ENCODE measurements at regions not wholly inside any gene's neighbourhood (a gene's known extent, or its start where the extent isn't known, plus 50 kb on each side); places are given as distances from the start of the nearest gene placed in this dataset.
A peak's percentile ranks its signal among the peaks of the same experiment; 100 is the strongest.

- no peak for DNase-seq (ENCODE audit: low read depth)
These were observed 92.8 kb upstream of the SEPTIN5 start for GRCh38 chr22:19621373-19622060.

GRCh38 chr22:19622061-19622441, 92.3 kb upstream of the SEPTIN5 start:
- no peak for DNase-seq (ENCODE audit: low read depth)

- no peak for DNase-seq (ENCODE audit: low read depth)
These were observed 88.8 kb upstream of the SEPTIN5 start for GRCh38 chr22:19625331-19626041.

GRCh38 chr22:19626042-19626587, 88.2 kb upstream of the SEPTIN5 start:
- no peak for DNase-seq (ENCODE audit: low read depth)

- no peak for DNase-seq (ENCODE audit: low read depth)
These were observed 87.6 kb upstream of the SEPTIN5 start for GRCh38 chr22:19626666-19627065.

GRCh38 chr22:19628038-19628776, 86.1 kb upstream of the SEPTIN5 start:
- DNase-seq (ENCODE audit: low read depth) = no peak

- DNase-seq (ENCODE audit: low read depth) = no peak
These were observed 85.0 kb upstream of the SEPTIN5 start for GRCh38 chr22:19629331-19629719.

GRCh38 chr22:19629720-19630419, 84.4 kb upstream of the SEPTIN5 start:
- DNase-seq (ENCODE audit: low read depth) = peak; percentile 76

GRCh38 chr22:19630614-19631013, 83.7 kb upstream of the SEPTIN5 start:
- DNase-seq (ENCODE audit: low read depth) = no peak

- no peak for DNase-seq (ENCODE audit: low read depth)
These were observed 82.2 kb upstream of the SEPTIN5 start for GRCh38 chr22:19631899-19632667.

GRCh38 chr22:19632668-19633148, 81.6 kb upstream of the SEPTIN5 start:
- no peak for DNase-seq (ENCODE audit: low read depth)

- DNase-seq (ENCODE audit: low read depth) = no peak
These were observed 79.9 kb upstream of the SEPTIN5 start for GRCh38 chr22:19634226-19634975.

- DNase-seq (ENCODE audit: low read depth) = no peak
These were observed 78.7 kb upstream of the SEPTIN5 start for GRCh38 chr22:19635644-19636043.

GRCh38 chr22:19636696-19637407, 77.5 kb upstream of the SEPTIN5 start:
- DNase-seq (ENCODE audit: low read depth) = no peak

- DNase-seq (ENCODE audit: low read depth) = no peak
These were observed 76.7 kb upstream of the SEPTIN5 start for GRCh38 chr22:19637408-19638281.

GRCh38 chr22:19638282-19639015, 75.9 kb upstream of the SEPTIN5 start:
- DNase-seq (ENCODE audit: low read depth) = no peak

- DNase-seq (ENCODE audit: low read depth) = no peak
These were observed 74.6 kb upstream of the SEPTIN5 start for GRCh38 chr22:19639610-19640135.

- DNase-seq (ENCODE audit: low read depth) = no peak
These were observed 74.0 kb upstream of the SEPTIN5 start for GRCh38 chr22:19640306-19640705.
